ENCODE measurements at regions not wholly inside any gene's neighbourhood (a gene's known extent, or its start where the extent isn't known, plus 50 kb on each side); places are given as distances from the start of the nearest gene placed in this dataset.
"Not testable (repeated sequence)": the region's sequence is repeated elsewhere in the genome, so short reads cannot be mapped to it uniquely, and the experiment has no call there.

- DNase-seq = no peak
Observed at GRCh38 chr5:131001507-131001906, 163.5 kb downstream of the HINT1 start.

- no peak for DNase-seq
Observed at GRCh38 chr5:131000289-131000688, 164.8 kb downstream of the HINT1 start.

- DNase-seq = not testable (repeated sequence)
Observed at GRCh38 chr5:130996720-130997119, 168.3 kb downstream of the HINT1 start.

GRCh38 chr5:130995851-130996250, 169.2 kb downstream of the HINT1 start:
- no peak for DNase-seq

GRCh38 chr5:130995254-130995515, 169.9 kb downstream of the HINT1 start:
- no peak for DNase-seq

GRCh38 chr5:130994496-130995253, 170.4 kb downstream of the HINT1 start:
- no peak for DNase-seq

- no peak for DNase-seq
Observed at GRCh38 chr5:130992621-130993020, 172.4 kb downstream of the HINT1 start.

- DNase-seq = no peak
Observed at GRCh38 chr5:130992095-130992494, 173.0 kb downstream of the HINT1 start.

GRCh38 chr5:130985776-130986175, 179.3 kb downstream of the HINT1 start:
- DNase-seq = no peak

- no peak for DNase-seq
Observed at GRCh38 chr5:130981663-130982062, 183.4 kb downstream of the HINT1 start.

- no peak for DNase-seq
Observed at GRCh38 chr5:130978475-130978874, 186.6 kb downstream of the HINT1 start.

GRCh38 chr5:130976493-130976892, 188.6 kb downstream of the HINT1 start:
- DNase-seq = no peak

- no peak for DNase-seq
Observed at GRCh38 chr5:130975847-130976246, 189.2 kb downstream of the HINT1 start.

GRCh38 chr5:130975299-130975698, 189.8 kb downstream of the HINT1 start:
- DNase-seq = no peak

GRCh38 chr5:130974021-130974683, 190.9 kb downstream of the HINT1 start:
- DNase-seq = no peak

- DNase-seq = no peak
Observed at GRCh38 chr5:130966990-130967525, 198.0 kb downstream of the HINT1 start.

GRCh38 chr5:130965920-130966319, 199.1 kb downstream of the HINT1 start:
- DNase-seq = no peak

GRCh38 chr5:130965360-130965759, 199.7 kb downstream of the HINT1 start:
- DNase-seq = no peak

- DNase-seq = no peak
Observed at GRCh38 chr5:130964231-130965202, 200.5 kb downstream of the HINT1 start.

GRCh38 chr5:130963798-130964197, 201.3 kb downstream of the HINT1 start:
- DNase-seq = no peak

GRCh38 chr5:130957151-130957550, 207.9 kb downstream of the HINT1 start:
- DNase-seq = no peak

- no peak for DNase-seq
Observed at GRCh38 chr5:130955041-130955440, 210.0 kb downstream of the HINT1 start.

GRCh38 chr5:130954336-130954735, 210.7 kb downstream of the HINT1 start:
- DNase-seq = no peak
